Islet of Langerhans (tissue), 1 donor: ENCODE measurements at regions not wholly inside any gene's neighbourhood (a gene's known extent, or its start where the extent isn't known, plus 50 kb on each side); places are given as distances from the start of the nearest gene placed in this dataset.

Experiments
- FAIRE-seq: peaks from one replicate; lab custom pipeline; 2011; peaks lifted over from hg19 to GRCh38; lab: Jason Lieb, UNC

- FAIRE-seq, result no peak
Observed at GRCh38 chr4:125365731-125366130, 51.0 kb downstream of the FAT4 start.

DNA sequence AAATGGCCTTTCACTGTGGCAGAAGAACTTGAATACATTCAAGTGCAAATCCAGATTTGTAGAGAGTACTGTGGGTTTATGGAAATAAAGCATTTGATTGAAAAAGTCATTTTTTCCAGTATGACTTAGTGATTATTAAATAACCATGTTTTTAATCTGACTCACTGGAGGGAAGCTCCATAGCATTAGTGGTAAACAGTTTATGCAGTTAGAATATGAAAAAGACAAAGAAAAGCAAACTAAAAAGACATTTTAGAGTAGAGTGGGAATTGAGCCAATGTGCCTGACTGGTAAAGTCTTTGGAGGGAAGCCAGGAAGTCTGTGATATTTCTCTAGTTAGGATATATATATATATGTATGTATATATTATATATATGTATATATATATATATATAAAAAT is 53.4 kb downstream of the FAT4 start:
- no peak for FAIRE-seq

- FAIRE-seq, result no peak
Observed at GRCh38 chr4:125368671-125369081, 53.9 kb downstream of the FAT4 start.

DNA sequence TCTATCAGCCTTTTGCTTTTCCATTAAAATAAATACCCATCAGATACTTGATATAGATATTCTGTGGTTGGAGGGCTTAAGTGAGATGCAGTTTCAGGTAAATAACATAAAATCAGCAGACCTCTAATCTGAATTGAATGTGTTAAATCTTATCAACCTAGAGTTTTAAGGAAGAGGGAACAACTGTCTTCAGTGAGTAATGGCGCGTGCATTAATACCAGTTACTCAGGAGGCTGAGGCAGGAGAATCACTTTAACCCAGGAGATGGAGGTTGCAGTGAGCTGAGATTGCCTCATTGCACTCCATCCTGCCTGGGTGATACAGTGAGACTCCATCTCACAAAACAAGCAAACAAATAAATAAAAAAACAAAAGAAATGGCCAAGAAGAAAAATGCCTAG is 54.3 kb downstream of the FAT4 start:
- no peak for FAIRE-seq

GRCh38 chr4:125370478-125370877 is 55.7 kb downstream of the FAT4 start:
- no peak for FAIRE-seq

- FAIRE-seq, result no peak
Observed at GRCh38 chr4:125382995-125383394, 68.2 kb downstream of the FAT4 start.

GRCh38 chr4:125387770-125388169 is 73.0 kb downstream of the FAT4 start:
- no peak for FAIRE-seq

GRCh38 chr4:125388613-125389012 is 73.9 kb downstream of the FAT4 start:
- FAIRE-seq, result no peak

DNA sequence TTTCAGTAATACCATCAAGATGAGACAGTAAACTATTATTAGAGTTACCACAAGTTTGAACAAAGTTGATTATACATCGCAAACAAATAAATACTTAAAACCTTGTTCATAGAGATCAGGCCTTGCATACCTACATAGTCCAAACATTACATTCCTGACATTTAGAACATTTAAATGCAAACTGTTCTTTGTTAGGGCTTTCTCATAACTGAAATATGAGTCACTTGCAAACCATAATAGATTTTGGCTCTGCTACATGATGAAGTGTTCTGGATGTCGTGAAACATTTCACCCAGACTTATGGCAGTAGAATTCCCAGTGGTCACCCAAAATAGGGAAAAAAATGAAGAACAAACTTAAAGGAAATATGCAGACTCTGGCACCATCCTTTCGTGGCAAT is 75.0 kb downstream of the FAT4 start:
- FAIRE-seq, result no peak

DNA sequence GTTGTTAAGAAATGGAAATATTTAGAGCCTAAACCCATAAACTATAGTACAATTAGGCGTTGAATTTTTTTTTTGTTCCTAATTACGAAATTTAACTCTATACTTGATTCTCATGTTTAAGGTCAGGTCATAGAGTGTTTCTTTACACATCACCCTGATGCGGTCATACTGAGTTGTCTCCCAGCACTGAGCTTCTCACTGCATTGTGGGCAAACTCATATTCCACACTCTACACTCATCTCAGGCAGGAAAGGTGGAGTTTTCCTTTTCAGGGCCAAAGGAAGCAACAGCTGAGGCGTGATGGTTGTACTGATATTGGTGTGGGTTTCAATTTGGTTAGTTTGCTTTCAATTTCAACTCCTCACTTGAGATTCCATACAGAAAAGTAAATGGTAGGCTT is 75.4 kb downstream of the FAT4 start:
- FAIRE-seq, result no peak

GRCh38 chr4:125390727-125391126 is 76.0 kb downstream of the FAT4 start:
- FAIRE-seq, result no peak

DNA sequence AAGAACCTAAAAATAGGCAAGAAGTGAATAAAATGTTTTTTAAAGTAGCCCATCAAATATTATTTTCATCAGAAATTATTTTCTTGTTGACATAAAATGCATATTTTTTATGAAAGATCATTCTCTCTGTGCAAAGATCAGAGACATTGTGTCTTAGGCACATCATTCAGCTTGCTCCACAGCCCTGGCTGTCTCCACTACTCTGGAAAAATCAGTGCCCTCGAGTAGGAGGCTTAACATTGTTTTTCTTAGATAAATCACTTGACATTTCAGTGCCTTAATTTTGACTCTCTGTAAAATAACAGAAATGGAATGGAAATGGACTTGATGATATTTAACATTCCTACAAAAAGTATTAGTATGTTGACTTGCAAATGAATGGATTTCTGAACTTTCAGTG is 77.9 kb downstream of the FAT4 start:
- FAIRE-seq, result no peak

DNA sequence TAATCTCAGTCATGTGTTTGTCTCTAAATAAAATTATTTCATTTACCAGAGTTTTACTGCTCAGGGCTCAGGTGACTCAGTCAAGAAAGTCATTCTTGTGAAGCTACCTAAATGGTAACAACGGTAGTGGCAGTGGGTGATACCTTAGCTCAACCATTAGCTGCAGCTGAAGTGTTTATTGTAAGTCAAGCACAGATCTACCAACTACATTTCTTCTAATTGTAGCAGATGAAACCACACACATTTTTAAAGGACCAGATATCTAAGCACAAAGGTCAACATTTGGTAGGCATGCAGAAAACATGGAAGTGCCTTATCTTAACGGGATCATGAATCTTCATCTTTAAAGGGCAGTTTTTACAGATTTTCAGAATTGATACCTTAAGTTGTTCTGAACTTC is 79.1 kb downstream of the FAT4 start:
- FAIRE-seq, result no peak

GRCh38 chr4:125397226-125397625 is 82.5 kb downstream of the FAT4 start:
- FAIRE-seq, result no peak

GRCh38 chr4:125398263-125399002 is 83.7 kb downstream of the FAT4 start:
- no peak for FAIRE-seq

DNA sequence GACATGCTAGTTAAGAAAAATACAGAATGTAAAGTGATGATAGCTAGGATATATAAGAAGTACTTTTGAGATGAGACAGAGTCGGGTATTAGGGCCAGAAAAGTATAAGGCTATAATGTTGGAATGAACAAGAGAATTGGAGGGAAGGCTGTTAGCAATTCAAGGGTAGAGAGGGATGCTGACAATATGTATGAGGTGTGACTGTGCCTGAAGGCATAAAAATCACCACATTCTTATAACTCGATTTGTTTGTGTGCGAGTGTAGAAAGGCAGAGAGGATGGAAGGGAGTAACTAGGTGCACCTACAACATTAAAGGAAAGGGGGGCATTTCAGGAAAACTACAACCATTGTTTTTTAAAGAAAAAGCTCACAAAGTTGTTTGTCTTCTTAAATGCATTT is 86.0 kb downstream of the FAT4 start:
- no peak for FAIRE-seq

GRCh38 chr4:125401784-125402183 is 87.0 kb downstream of the FAT4 start:
- FAIRE-seq, result no peak

DNA sequence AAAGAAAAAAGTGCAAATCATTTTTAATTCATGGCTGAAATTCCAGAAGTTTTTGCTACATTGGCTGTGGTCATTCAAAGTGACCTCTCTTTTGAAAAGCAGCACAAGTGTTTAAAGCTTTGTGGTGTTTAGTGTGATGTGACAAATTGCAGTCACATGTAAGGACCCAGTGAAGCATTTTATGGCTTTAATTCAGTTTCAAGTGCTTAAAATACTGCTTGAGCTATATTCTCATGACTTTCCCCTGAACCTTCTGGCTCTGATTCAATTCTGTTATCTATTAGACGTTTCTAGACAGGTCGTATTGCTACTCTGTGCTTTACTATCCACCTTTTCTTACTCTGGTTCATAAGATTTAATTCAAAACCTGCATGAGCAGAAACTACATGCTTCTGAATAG is 105.8 kb downstream of the FAT4 start:
- no peak for FAIRE-seq

- no peak for FAIRE-seq
Observed at GRCh38 chr4:125421547-125421946, 106.8 kb downstream of the FAT4 start.

DNA sequence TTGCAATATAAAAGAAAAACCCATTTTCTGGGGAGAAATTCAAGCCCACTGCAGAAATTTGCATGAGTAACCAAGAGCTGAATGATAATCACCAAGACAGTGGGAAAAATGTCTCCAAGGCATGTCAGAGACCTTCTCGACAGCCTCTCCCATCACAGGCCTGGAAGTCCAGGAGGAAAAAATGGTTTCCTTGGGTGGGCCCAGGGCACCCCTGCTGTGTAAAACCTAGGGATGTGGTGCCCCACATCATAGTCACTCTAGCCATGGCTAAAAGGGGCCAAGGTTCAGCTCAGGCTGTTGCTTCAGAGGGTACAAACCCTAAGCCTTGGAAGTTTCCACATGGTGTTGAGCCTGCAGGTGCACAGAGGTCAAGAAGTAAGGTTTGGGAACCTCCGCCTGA is 108.4 kb downstream of the FAT4 start:
- FAIRE-seq, result no peak

- FAIRE-seq, result no peak
Observed at GRCh38 chr4:125428832-125429231, 114.1 kb downstream of the FAT4 start.

DNA sequence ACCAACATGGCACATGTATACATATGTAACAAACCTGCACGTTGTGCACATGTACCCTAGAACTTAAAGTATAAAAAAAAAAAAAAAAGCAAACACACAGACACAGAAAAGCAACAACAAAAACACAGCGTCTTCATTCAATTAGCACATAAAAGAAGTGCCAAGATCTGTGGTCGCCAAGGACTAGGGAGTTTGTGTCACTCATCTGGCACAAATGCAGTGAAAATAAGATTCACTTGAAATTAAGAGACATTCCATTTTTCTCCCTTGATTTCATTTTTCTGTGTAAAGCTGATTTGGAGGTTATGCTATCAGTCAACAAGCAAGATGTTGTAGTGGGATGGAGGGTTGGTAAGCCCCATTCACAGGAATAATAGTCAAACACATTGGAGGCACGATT is 115.3 kb downstream of the FAT4 start:
- FAIRE-seq, result no peak

- FAIRE-seq, result no peak
Observed at GRCh38 chr4:125432078-125432477, 117.3 kb downstream of the FAT4 start.

- FAIRE-seq, result no peak
Observed at GRCh38 chr4:125433453-125433852, 118.7 kb downstream of the FAT4 start.

DNA sequence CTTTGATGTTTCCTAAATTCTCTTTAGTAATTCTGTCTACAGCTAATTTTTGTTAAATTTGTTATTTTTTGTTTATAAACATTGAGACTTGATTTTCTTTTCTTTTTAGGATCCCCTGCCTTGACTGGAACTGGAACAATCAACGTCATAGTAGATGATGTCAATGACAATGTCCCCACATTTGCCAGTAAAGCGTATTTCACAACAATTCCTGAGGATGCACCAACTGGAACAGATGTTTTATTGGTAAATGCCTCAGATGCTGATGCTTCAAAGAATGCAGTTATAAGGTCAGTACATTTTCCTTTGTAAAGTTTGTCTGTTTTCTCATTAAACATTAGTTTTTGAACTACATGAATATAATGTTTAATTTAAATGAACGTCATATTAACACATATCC is 119.4 kb downstream of the FAT4 start:
- no peak for FAIRE-seq
